ENCODE measurements at regions not wholly inside any gene's neighbourhood (a gene's known extent, or its start where the extent isn't known, plus 50 kb on each side); places are given as distances from the start of the nearest gene placed in this dataset.

GRCh38 chr12:89936631-89937030 lies 228.0 kb upstream of the ATP2B1 start:
- H3K27me3 ChIP-seq (replicated peaks; ENCODE audit: control insufficient read depth, insufficient read depth, low read length), result no peaks in the 10 kb centered on the region
- DNase-seq (ENCODE audit: extremely low read depth, insufficient read length), result no peak

GRCh38 chr12:89935850-89936249 lies 227.2 kb upstream of the ATP2B1 start:
- no peak for TF ChIP-seq CTCF (IDR thresholded peaks at IDR 0.05; ENCODE audit: insufficient read depth, low read length, poor library complexity, severe bottlenecking)
- H3K36me3 ChIP-seq (ENCODE audit: control insufficient read depth, insufficient read depth, low read length), result no peaks in the 10 kb centered on the region

More at GRCh38 chr12:89936631-89937030, 228.0 kb upstream of the ATP2B1 start:
- Histone ChIP-seq H3K4me3 (replicated peaks; ENCODE audit: low read depth, low read length) (no peak overlapping the region), H3K36me3 (ENCODE audit: control insufficient read depth, insufficient read depth, low read length) (no peaks in the 10 kb centered on the region)
- no peak for TF ChIP-seq CTCF (IDR thresholded peaks at IDR 0.05; ENCODE audit: insufficient read depth, low read length, poor library complexity, severe bottlenecking)

GRCh38 chr12:89933911-89934310 lies 225.3 kb upstream of the ATP2B1 start:
- Histone ChIP-seq H3K27me3 (replicated peaks; ENCODE audit: control insufficient read depth, insufficient read depth, low read length) (no peaks in the 10 kb centered on the region), H3K4me3 (replicated peaks; ENCODE audit: low read depth, low read length) (no peak overlapping the region), H3K36me3 (ENCODE audit: control insufficient read depth, insufficient read depth, low read length) (no peaks in the 10 kb centered on the region)
- no peak for TF ChIP-seq CTCF (IDR thresholded peaks at IDR 0.05; ENCODE audit: insufficient read depth, low read length, poor library complexity, severe bottlenecking)
- no peak for DNase-seq (ENCODE audit: extremely low read depth, insufficient read length)

More at GRCh38 chr12:89935850-89936249, 227.2 kb upstream of the ATP2B1 start:
- no peak overlapping the region for H3K4me3 ChIP-seq (replicated peaks; ENCODE audit: low read depth, low read length)
- no peaks in the 10 kb centered on the region for H3K27me3 ChIP-seq (replicated peaks; ENCODE audit: control insufficient read depth, insufficient read depth, low read length)
- DNase-seq (ENCODE audit: extremely low read depth, insufficient read length), result peak; percentile 50

- Histone ChIP-seq H3K4me3 (replicated peaks; ENCODE audit: low read depth, low read length) (no peak overlapping the region), H3K27me3 (replicated peaks; ENCODE audit: control insufficient read depth, insufficient read depth, low read length) (no peaks in the 10 kb centered on the region), H3K36me3 (ENCODE audit: control insufficient read depth, insufficient read depth, low read length) (no peaks in the 10 kb centered on the region)
- no peak for TF ChIP-seq CTCF (IDR thresholded peaks at IDR 0.05; ENCODE audit: insufficient read depth, low read length, poor library complexity, severe bottlenecking)
- DNase-seq (ENCODE audit: extremely low read depth, insufficient read length), result no peak
Measured at GRCh38 chr12:89932954-89933353, 224.3 kb upstream of the ATP2B1 start.

- Histone ChIP-seq H3K36me3 (ENCODE audit: control insufficient read depth, insufficient read depth, low read length) (no peaks in the 10 kb centered on the region), H3K4me3 (replicated peaks; ENCODE audit: low read depth, low read length) (peak overlapping the region; percentile 49), H3K27me3 (replicated peaks; ENCODE audit: control insufficient read depth, insufficient read depth, low read length) (no peaks in the 10 kb centered on the region)
- no peak for TF ChIP-seq CTCF (IDR thresholded peaks at IDR 0.05; ENCODE audit: insufficient read depth, low read length, poor library complexity, severe bottlenecking)
- no peak for DNase-seq (ENCODE audit: extremely low read depth, insufficient read length)
Measured at GRCh38 chr12:89928467-89928866, 219.8 kb upstream of the ATP2B1 start.

GRCh38 chr12:89927226-89927698 lies 218.6 kb upstream of the ATP2B1 start:
- Histone ChIP-seq H3K27me3 (replicated peaks; ENCODE audit: control insufficient read depth, insufficient read depth, low read length) (no peaks in the 10 kb centered on the region), H3K36me3 (ENCODE audit: control insufficient read depth, insufficient read depth, low read length) (no peaks in the 10 kb centered on the region), H3K4me3 (replicated peaks; ENCODE audit: low read depth, low read length) (peak overlapping the region; percentile 49)
- DNase-seq (ENCODE audit: extremely low read depth, insufficient read length), result peak; percentile 73
- no peak for TF ChIP-seq CTCF (IDR thresholded peaks at IDR 0.05; ENCODE audit: insufficient read depth, low read length, poor library complexity, severe bottlenecking)
